ENCODE measurements at regions not wholly inside any gene's neighbourhood (a gene's known extent, or its start where the extent isn't known, plus 50 kb on each side); places are given as distances from the start of the nearest gene placed in this dataset.

DNA sequence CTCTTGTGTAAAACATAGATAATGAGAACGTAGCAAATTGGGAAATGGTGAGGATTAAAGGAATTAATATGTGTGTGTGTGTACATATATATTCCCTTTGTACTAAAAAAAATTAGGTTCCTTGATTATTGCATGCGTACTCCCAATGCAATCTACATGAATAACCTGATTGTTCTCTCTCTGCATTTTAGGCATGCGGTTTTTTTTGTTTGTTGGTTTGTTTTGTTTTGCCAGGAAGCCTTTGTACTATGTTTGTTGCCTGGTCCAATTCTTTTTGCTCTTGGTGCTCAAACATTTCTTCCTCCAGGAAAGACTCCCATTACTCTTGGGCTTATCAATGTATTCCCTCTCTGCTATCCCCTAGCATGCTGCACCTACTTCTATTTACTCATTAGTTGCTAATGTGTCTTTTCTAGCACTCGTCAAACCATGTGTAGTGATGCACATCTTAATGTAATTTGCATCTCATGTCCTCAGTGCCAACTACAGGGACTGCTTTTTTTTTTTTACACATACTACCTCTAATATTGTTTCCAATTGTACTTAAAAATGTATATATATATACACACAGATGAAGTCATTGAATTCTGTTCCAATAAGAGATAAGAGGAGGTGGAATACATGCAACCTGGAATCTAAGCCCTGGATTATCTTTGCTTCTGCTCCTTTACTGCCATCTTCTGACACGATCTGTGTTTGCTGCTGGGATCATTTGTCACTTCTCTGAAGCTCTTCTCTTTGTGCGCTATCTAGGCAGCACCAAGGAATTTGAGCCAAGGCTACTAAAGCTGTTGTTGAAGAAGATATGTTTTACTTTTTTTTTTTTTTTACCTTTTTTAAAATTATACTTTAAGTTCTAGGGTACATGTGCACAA is 197.2 kb upstream of the ANO3 start:
- ChIA-PET CTCF (interaction anchor here (0.6 to 1.0 kb wide), 3 partner anchors 15 to 153 kb away, joined by 3 to 6 read pairs (median 4); no protein-coding TSS in a partner anchor), POLR2A (ENCODE audit: low non-redundant PET) (no interaction called here)
- DNase-seq (ENCODE audit: low spot score), result peak; percentile 5
- H3K27ac ChIP-seq, result no peak overlapping the region
- TF ChIP-seq, protein P1, sequence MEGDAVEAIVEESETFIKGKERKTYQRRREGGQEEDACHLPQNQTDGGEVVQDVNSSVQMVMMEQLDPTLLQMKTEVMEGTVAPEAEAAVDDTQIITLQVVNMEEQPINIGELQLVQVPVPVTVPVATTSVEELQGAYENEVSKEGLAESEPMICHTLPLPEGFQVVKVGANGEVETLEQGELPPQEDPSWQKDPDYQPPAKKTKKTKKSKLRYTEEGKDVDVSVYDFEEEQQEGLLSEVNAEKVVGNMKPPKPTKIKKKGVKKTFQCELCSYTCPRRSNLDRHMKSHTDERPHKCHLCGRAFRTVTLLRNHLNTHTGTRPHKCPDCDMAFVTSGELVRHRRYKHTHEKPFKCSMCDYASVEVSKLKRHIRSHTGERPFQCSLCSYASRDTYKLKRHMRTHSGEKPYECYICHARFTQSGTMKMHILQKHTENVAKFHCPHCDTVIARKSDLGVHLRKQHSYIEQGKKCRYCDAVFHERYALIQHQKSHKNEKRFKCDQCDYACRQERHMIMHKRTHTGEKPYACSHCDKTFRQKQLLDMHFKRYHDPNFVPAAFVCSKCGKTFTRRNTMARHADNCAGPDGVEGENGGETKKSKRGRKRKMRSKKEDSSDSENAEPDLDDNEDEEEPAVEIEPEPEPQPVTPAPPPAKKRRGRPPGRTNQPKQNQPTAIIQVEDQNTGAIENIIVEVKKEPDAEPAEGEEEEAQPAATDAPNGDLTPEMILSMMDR (conservative IDR thresholded peaks at IDR 0.05; ENCODE audit: low read depth), result peak; percentile 25; the same call in 1 of the 2 replicates

DNA sequence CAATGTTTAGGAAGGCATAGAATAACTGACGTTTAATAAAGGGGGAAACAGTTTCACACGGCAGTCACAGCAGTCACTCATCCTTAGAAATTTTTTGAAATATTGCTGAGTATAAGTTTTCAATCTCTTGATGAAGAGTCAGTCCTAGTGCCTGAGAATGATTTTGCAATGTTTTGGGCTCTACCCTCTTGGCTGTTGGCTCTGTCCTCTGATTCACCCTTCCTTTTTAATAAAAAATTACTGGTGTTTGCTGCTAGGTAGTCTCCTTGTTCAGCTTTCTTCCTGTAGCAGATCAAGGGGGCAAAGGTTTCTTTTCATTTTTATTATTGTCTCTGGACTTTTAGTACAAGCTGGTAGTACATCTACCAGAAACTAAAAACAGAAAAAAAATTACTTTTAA is 194.3 kb upstream of the ANO3 start:
- DNase-seq (ENCODE audit: low spot score), result no peak
- CTCF ChIA-PET, result interaction anchor here (0.9 kb wide), 1 partner anchor 155 kb away, joined by 7 read pairs; no protein-coding TSS in a partner anchor
- no peak overlapping the region for H3K27ac ChIP-seq

DNA sequence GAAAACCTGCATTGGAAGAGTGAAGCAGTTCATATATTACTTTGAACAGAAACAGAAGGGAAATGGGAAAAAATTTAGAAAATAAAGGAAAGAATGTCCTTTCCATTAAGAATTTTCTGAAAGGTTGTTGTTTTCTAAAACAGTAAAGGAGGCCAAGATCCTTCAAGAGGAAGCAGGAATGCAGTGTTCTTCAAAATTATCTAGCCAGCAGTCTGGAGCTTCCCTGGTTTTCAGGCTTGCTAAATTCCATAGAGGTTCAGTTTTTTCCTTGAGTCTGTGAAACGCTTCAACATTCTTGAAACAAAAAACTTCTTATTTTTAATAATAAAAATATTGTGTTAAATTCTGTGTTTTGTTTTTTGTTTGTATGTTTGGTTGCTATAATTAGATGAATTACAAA is 189.0 kb upstream of the ANO3 start:
- DNase-seq (ENCODE audit: low spot score), result no peak
- ChIA-PET CTCF (no interaction called here), POLR2A (ENCODE audit: low non-redundant PET) (no interaction called here)
- no peak overlapping the region for H3K27ac ChIP-seq
- TF ChIP-seq, protein P1 (conservative IDR thresholded peaks at IDR 0.05; ENCODE audit: low read depth), result no peak

More for the DNA sequence above, 194.3 kb upstream of the ANO3 start:
- POLR2A ChIA-PET (ENCODE audit: low non-redundant PET), result no interaction called here
- TF ChIP-seq, protein P1 (conservative IDR thresholded peaks at IDR 0.05; ENCODE audit: low read depth), result no peak

DNA sequence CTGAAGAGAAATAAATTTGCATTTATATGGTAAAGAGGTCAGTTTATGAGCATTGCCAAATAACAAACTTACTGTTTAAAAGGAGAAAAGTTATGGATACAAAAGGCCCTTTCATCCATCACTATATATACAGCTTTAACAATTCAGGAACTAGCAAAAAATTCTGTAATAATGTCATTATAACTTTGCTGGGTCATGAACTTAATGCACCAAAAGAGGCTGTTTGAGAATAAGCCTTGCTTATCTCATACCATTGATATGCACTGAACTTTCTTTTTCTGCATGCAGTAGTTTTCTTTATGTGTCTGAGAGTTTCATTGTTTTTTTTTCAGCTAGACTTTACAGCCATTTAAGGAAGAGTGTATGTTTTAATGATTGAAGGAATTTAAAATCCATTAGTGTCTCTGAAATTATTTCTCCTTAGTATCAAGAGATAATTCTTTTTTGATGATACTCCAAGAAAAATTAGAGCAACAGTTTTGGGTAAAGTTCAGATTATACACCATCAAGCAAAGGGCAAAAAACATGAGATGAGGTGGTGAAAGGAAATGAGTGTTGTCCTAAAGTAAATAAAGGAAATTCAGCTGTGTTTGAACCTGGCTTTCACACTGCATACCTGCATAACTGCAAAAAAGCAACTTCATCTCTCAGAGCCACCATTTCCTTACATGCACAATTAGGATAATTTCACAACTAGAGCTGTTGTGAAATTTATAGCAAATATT is 188.2 kb upstream of the ANO3 start:
- no peak for DNase-seq (ENCODE audit: low spot score)
- TF ChIP-seq, protein P1 (conservative IDR thresholded peaks at IDR 0.05; ENCODE audit: low read depth), result no peak
- ChIA-PET POLR2A (ENCODE audit: low non-redundant PET) (no interaction called here), CTCF (no interaction called here)
- H3K27ac ChIP-seq, result no peak overlapping the region

DNA sequence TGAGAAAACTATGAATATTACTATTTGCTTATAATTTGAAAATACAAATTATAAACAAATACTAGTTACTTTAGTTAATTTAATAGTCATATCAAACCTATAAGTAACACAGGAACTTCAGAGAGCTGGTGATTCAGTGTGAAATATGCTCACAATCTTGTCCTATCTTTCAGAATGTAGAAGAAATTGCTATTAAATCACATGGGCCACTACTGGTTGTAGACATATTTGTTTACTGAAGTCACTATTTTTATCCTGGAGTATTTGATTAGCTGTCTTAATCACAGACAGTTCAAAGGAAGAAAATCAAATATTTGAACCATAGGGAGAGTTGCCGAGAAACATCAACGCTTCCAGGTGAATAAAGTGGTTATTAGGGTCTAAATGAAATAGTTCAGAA is 187.6 kb upstream of the ANO3 start:
- no peak overlapping the region for H3K27ac ChIP-seq
- TF ChIP-seq, protein P1 (conservative IDR thresholded peaks at IDR 0.05; ENCODE audit: low read depth), result no peak
- CTCF ChIA-PET, result interaction anchor here (0.6 kb wide), 1 partner anchor 909 kb away, joined by 3 read pairs; no protein-coding TSS in a partner anchor
- no peak for DNase-seq (ENCODE audit: low spot score)
- POLR2A ChIA-PET (ENCODE audit: low non-redundant PET), result no interaction called here

DNA sequence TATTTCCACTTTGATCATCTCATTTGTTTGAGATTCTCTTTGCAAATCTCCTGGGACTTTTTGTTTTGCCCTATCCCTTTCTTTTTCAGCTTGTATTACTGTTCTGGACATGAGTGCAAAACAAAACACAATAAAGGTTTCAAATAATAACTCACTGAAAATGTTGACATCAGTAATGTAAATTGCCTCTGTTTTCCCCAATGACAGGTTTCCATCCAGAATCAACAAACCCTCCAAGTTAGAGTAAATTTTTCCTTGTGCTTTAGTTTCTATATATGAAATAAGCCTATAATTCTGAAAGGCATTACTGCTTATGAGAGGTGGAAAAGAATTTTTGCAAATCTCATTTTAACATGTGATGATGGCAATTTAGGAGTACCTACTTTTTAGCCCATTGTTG is 187.0 kb upstream of the ANO3 start:
- no peak for DNase-seq (ENCODE audit: low spot score)
- POLR2A ChIA-PET (ENCODE audit: low non-redundant PET), result no interaction called here
- TF ChIP-seq, protein P1 (conservative IDR thresholded peaks at IDR 0.05; ENCODE audit: low read depth), result no peak
- H3K27ac ChIP-seq, result no peak overlapping the region
- CTCF ChIA-PET, result interaction anchor here (0.6 kb wide), 1 partner anchor 909 kb away, joined by 3 read pairs; no protein-coding TSS in a partner anchor

Measured in RWPE1 (cell line).